ENCODE measurements at regions not wholly inside any gene's neighbourhood (a gene's known extent, or its start where the extent isn't known, plus 50 kb on each side); places are given as distances from the start of the nearest gene placed in this dataset.

GRCh38 chr1:208892147-208892546 lies 648.0 kb upstream of the PLXNA2 start:
- TF ChIP-seq REST (IDR thresholded peaks at IDR 0.05; ENCODE audit: borderline replicate concordance): no peak
- TF ChIP-seq TAF1 (IDR thresholded peaks at IDR 0.05; ENCODE audit: low read depth): no peak
- no peak for TF ChIP-seq EP300 (conservative IDR thresholded peaks at IDR 0.05; ENCODE audit: poor library complexity, severe bottlenecking)
- no peak for TF ChIP-seq POLR2AphosphoS5 (IDR thresholded peaks at IDR 0.05)
- no peak for TF ChIP-seq SMC3 (conservative IDR thresholded peaks at IDR 0.05; ENCODE audit: poor library complexity)
- TF ChIP-seq, protein P1, sequence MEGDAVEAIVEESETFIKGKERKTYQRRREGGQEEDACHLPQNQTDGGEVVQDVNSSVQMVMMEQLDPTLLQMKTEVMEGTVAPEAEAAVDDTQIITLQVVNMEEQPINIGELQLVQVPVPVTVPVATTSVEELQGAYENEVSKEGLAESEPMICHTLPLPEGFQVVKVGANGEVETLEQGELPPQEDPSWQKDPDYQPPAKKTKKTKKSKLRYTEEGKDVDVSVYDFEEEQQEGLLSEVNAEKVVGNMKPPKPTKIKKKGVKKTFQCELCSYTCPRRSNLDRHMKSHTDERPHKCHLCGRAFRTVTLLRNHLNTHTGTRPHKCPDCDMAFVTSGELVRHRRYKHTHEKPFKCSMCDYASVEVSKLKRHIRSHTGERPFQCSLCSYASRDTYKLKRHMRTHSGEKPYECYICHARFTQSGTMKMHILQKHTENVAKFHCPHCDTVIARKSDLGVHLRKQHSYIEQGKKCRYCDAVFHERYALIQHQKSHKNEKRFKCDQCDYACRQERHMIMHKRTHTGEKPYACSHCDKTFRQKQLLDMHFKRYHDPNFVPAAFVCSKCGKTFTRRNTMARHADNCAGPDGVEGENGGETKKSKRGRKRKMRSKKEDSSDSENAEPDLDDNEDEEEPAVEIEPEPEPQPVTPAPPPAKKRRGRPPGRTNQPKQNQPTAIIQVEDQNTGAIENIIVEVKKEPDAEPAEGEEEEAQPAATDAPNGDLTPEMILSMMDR (IDR thresholded peaks at IDR 0.05; ENCODE audit: poor library complexity, severe bottlenecking): no peak
- TF ChIP-seq MXI1 (conservative IDR thresholded peaks at IDR 0.05; ENCODE audit: poor library complexity, severe bottlenecking): no peak
- TF ChIP-seq EZH2 (IDR thresholded peaks at IDR 0.05; ENCODE audit: borderline replicate concordance, insufficient read depth, low read length, poor library complexity, severe bottlenecking): no peak
- TF ChIP-seq RAD21 (conservative IDR thresholded peaks at IDR 0.05): no peak
- Histone ChIP-seq H3F3A (ENCODE audit: insufficient read depth, low read length, poor library complexity, severe bottlenecking) (no peaks in the 10 kb centered on the region), H2AFZ (ENCODE audit: low read depth, low read length) (no peak overlapping the region), H3K27ac (ENCODE audit: low read length) (no peak overlapping the region), H3K9me2 (ENCODE audit: insufficient read depth, low read length) (no peaks in the 10 kb centered on the region), H4K20me1 (ENCODE audit: insufficient read depth) (no peaks in the 10 kb centered on the region), H3K9me3 (ENCODE audit: low read length) (no peaks in the 10 kb centered on the region), H3K4me3 (ENCODE audit: low read length) (no peak overlapping the region), H3K9ac (ENCODE audit: low read length) (no peak overlapping the region), H3K36me3 (ENCODE audit: insufficient read depth, low read length) (no peaks in the 10 kb centered on the region), H3K27me3 (ENCODE audit: insufficient read depth, low read depth, low read length) (no peaks in the 10 kb centered on the region), H3K79me2 (replicated peaks; ENCODE audit: insufficient read depth, low read length) (no peaks in the 10 kb centered on the region), H3K4me2 (ENCODE audit: low read length) (no peak overlapping the region)

GRCh38 chr1:208893251-208893650 lies 649.1 kb upstream of the PLXNA2 start:
- Histone ChIP-seq H3K4me3 (ENCODE audit: low read length) (no peak overlapping the region), H3K4me2 (ENCODE audit: low read length) (no peak overlapping the region), H4K20me1 (ENCODE audit: insufficient read depth) (no peaks in the 10 kb centered on the region)

More at GRCh38 chr1:208893251-208893650, 649.1 kb upstream of the PLXNA2 start:
- no peak for TF ChIP-seq POLR2AphosphoS5 (IDR thresholded peaks at IDR 0.05)
- no peak for TF ChIP-seq EP300 (conservative IDR thresholded peaks at IDR 0.05; ENCODE audit: poor library complexity, severe bottlenecking)
- no peak for TF ChIP-seq EZH2 (IDR thresholded peaks at IDR 0.05; ENCODE audit: borderline replicate concordance, insufficient read depth, low read length, poor library complexity, severe bottlenecking)
- no peak for TF ChIP-seq TAF1 (IDR thresholded peaks at IDR 0.05; ENCODE audit: low read depth)
- TF ChIP-seq SMC3 (conservative IDR thresholded peaks at IDR 0.05; ENCODE audit: poor library complexity): no peak
- TF ChIP-seq, protein P1 (IDR thresholded peaks at IDR 0.05; ENCODE audit: poor library complexity, severe bottlenecking): no peak
- TF ChIP-seq RAD21 (conservative IDR thresholded peaks at IDR 0.05): no peak
- no peak for TF ChIP-seq REST (IDR thresholded peaks at IDR 0.05; ENCODE audit: borderline replicate concordance)
- no peak for TF ChIP-seq MXI1 (conservative IDR thresholded peaks at IDR 0.05; ENCODE audit: poor library complexity, severe bottlenecking)
- H3K27me3 ChIP-seq (ENCODE audit: insufficient read depth, low read depth, low read length): no peaks in the 10 kb centered on the region
- no peak overlapping the region for H3K9ac ChIP-seq (ENCODE audit: low read length)
- peak overlapping the region; percentile 1 for H2AFZ ChIP-seq (ENCODE audit: low read depth, low read length)
- no peaks in the 10 kb centered on the region for H3K9me3 ChIP-seq (ENCODE audit: low read length)
- H3F3A ChIP-seq (ENCODE audit: insufficient read depth, low read length, poor library complexity, severe bottlenecking): no peaks in the 10 kb centered on the region
- no peaks in the 10 kb centered on the region for H3K36me3 ChIP-seq (ENCODE audit: insufficient read depth, low read length)
- no peaks in the 10 kb centered on the region for H3K9me2 ChIP-seq (ENCODE audit: insufficient read depth, low read length)
- no peak overlapping the region for H3K27ac ChIP-seq (ENCODE audit: low read length)
- no peaks in the 10 kb centered on the region for H3K79me2 ChIP-seq (replicated peaks; ENCODE audit: insufficient read depth, low read length)
